Common myeloid progenitor, CD34-positive (primary cell): ENCODE measurements at regions not wholly inside any gene's neighbourhood (a gene's known extent, or its start where the extent isn't known, plus 50 kb on each side); places are given as distances from the start of the nearest gene placed in this dataset.

ENCODE experiments used
- CTCF ChIA-PET: fragments of 350-600 bp; sonication (Branson Sonifier 250); formaldehyde crosslinking; loops from one replicate; lab custom pipeline; 2021; ENCODE audit warnings: antibody characterized with exemption; lab: Charles Lee
- POLR2A ChIA-PET: fragments of 350-600 bp; sonication (Branson Sonifier 250); formaldehyde crosslinking; loops from one replicate; lab custom pipeline; 2021; ENCODE audit warnings: antibody characterized with exemption; lab: Charles Lee
- DNase-seq, 3 donors: peaks; one replicate each; pipeline versions ENCODE4 v3.0.0 to v3.0.0-alpha.2; 2013
- H3K27ac ChIP-seq, 2 experiments: 1 replicate in 1 of 2; 2 replicates in 1 of 2; pipeline ENCODE4 v1.7.0; 2013; ENCODE audit warnings: inconsistent platforms in 2 of 2, low read length in 2 of 2, mild to moderate bottlenecking in 2 of 2, low read depth in 1 of 2, moderate library complexity in 1 of 2; ENCODE audit not compliant: severe bottlenecking in 2 of 2, insufficient read depth in 1 of 2, poor library complexity in 1 of 2
- H3K27me3 ChIP-seq, 5 experiments: replicated peaks in 2 of 5; 1 replicate in 3 of 5; 2 replicates in 2 of 5; pipeline versions ENCODE4 v1.6.1 to v1.7.0; 2013; ENCODE audit warnings: low read length in 4 of 5, mild to moderate bottlenecking in 2 of 5, moderate library complexity in 2 of 5, inconsistent platforms in 1 of 5; ENCODE audit not compliant: insufficient read depth in 5 of 5, control insufficient read depth in 4 of 5
- H3K36me3 ChIP-seq, 4 experiments: 1 replicate in 2 of 4; 2 replicates in 2 of 4; pipeline versions ENCODE4 v1.6.1 to v1.7.0; 2013; ENCODE audit warnings: low read length in 3 of 4, control low read depth in 1 of 4, mild to moderate bottlenecking in 1 of 4; ENCODE audit not compliant: control insufficient read depth in 4 of 4, insufficient read depth in 4 of 4
- H3K4me1 ChIP-seq, 4 experiments: 1 replicate in 3 of 4; 2 replicates in 1 of 4; pipeline versions ENCODE4 v1.6.1 to v1.7.1; 2013; ENCODE audit warnings: low read length in 3 of 4, mild to moderate bottlenecking in 3 of 4, control low read depth in 1 of 4, inconsistent platforms in 1 of 4, moderate library complexity in 1 of 4; ENCODE audit not compliant: control insufficient read depth in 4 of 4, insufficient read depth in 4 of 4; ENCODE audit errors: control extremely low read depth in 1 of 4
- H3K4me3 ChIP-seq, 7 experiments: 1 replicate in 4 of 7; 2 replicates in 3 of 7; pipeline versions ENCODE4 v1.5.1 to v1.7.0; 2013; ENCODE audit warnings: mild to moderate bottlenecking in 7 of 7, low read length in 6 of 7, moderate library complexity in 6 of 7, inconsistent platforms in 2 of 7, low read depth in 2 of 7, control low read depth in 1 of 7; ENCODE audit not compliant: insufficient read depth in 4 of 7, control insufficient read depth in 1 of 7; ENCODE audit errors: extremely low read depth in 1 of 7
- H3K9me3 ChIP-seq, 5 experiments: 1 replicate in 4 of 5; 2 replicates in 1 of 5; pipeline versions ENCODE4 v1.6.1 to v1.7.1; 2013; ENCODE audit warnings: low read length in 4 of 5, mild to moderate bottlenecking in 2 of 5, inconsistent platforms in 1 of 5, low read depth in 1 of 5, moderate library complexity in 1 of 5; ENCODE audit not compliant: control insufficient read depth in 4 of 5, insufficient read depth in 2 of 5; ENCODE audit errors: control extremely low read depth in 1 of 5
- WGBS: methylation state at CpG from one replicate; pipeline ENCODE4 v1.1.5; 2013; ENCODE audit not compliant: insufficient coverage; 5-methylcytosine and 5-hydroxymethylcytosine counted together

- CTCF ChIA-PET = interaction anchor here (1.0 to 1.4 kb wide), 3 partner anchors 8 to 13 kb away, joined by 3 to 5 read pairs (median 4); no protein-coding TSS in a partner anchor
- H3K27ac ChIP-seq = no peak overlapping the region
- H3K36me3 ChIP-seq = no peaks in the 10 kb centered on the region
- no peak for DNase-seq
- no peaks in the 10 kb centered on the region for H3K4me1 ChIP-seq
- POLR2A ChIA-PET = no interaction called here
- H3K9me3 ChIP-seq = no peaks in the 10 kb centered on the region
- 88% methylated on average over 20 of the region's 21 CpGs for WGBS
- H3K27me3 ChIP-seq = peaks cover 2 to 87% (median 9%) of the 10 kb centered on the region in 5 experiments
- H3K4me3 ChIP-seq = no peak overlapping the region
These were observed 231.0 kb downstream of the RBFOX3 start for GRCh38 chr17:79379700-79380445.

- H3K27ac ChIP-seq = no peak overlapping the region
- 83% methylated on average over 23 of the region's 25 CpGs for WGBS
- DNase-seq = no peak
- H3K9me3 ChIP-seq = no peaks in the 10 kb centered on the region
- ChIA-PET POLR2A (no interaction called here), CTCF (no interaction called here)
- no peaks in the 10 kb centered on the region for H3K4me1 ChIP-seq
- no peaks in the 10 kb centered on the region for H3K36me3 ChIP-seq
- H3K4me3 ChIP-seq = no peak overlapping the region
- peaks cover 2 to 82% (median 9%) of the 10 kb centered on the region in 5 experiments for H3K27me3 ChIP-seq
These were observed 233.5 kb downstream of the RBFOX3 start for GRCh38 chr17:79377230-79377786.

GRCh38 chr17:79374807-79375206, 236.0 kb downstream of the RBFOX3 start:
- DNase-seq = no peak
- Histone ChIP-seq H3K27ac (no peak overlapping the region), H3K9me3 (no peaks in the 10 kb centered on the region), H3K4me1 (peaks cover 0 to 6% (median 2%) of the 10 kb centered on the region in 4 experiments), H3K36me3 (no peaks in the 10 kb centered on the region), H3K4me3 (no peak overlapping the region), H3K27me3 (peaks cover 2 to 62% (median 4%) of the 10 kb centered on the region in 5 experiments)
- WGBS = 73% methylated on average over 6 of the region's 6 CpGs
- POLR2A ChIA-PET = interaction anchor here (0.7 kb wide), 1 partner anchor 607 kb away, joined by 3 read pairs; no protein-coding TSS in a partner anchor
- CTCF ChIA-PET = no interaction called here

DNA sequence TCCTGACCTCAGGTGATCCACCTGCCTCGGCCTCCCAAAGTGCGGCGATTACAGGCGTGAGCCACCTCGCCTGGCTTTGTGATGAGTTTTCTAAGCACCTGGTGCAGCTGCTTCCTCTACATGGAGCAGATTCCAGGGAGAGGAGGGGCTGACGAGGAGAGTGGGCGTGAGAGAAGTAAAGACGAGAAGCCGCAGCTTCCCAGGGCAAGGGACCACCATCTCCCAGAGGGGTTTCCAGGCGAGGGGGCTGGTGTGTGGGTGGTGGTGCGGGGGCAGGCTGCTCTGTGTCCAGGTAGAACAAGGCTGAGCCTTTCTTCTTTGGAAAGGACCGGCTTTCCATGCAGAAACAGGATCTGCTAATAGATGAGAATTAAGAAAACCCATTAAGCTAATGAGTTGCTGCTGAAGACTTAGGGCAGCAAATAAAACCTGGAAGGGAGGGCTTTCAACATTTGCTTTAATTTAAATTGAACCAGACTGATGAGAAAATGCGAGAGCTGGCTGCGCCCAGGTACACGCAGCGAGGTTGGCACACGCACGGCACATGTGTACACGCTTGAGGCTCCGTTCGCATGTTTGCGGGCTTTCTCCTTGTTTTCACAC, 236.7 kb downstream of the RBFOX3 start:
- Histone ChIP-seq H3K36me3 (no peaks in the 10 kb centered on the region), H3K4me3 (no peak overlapping the region), H3K27me3 (peaks cover 2 to 57% (median 4%) of the 10 kb centered on the region in 5 experiments), H3K27ac (no peak overlapping the region), H3K9me3 (no peaks in the 10 kb centered on the region), H3K4me1 (peaks cover 0 to 6% (median 2%) of the 10 kb centered on the region in 4 experiments)
- WGBS = 81% methylated on average over 21 of the region's 22 CpGs
- ChIA-PET POLR2A (no interaction called here), CTCF (no interaction called here)
- no peak for DNase-seq

DNA sequence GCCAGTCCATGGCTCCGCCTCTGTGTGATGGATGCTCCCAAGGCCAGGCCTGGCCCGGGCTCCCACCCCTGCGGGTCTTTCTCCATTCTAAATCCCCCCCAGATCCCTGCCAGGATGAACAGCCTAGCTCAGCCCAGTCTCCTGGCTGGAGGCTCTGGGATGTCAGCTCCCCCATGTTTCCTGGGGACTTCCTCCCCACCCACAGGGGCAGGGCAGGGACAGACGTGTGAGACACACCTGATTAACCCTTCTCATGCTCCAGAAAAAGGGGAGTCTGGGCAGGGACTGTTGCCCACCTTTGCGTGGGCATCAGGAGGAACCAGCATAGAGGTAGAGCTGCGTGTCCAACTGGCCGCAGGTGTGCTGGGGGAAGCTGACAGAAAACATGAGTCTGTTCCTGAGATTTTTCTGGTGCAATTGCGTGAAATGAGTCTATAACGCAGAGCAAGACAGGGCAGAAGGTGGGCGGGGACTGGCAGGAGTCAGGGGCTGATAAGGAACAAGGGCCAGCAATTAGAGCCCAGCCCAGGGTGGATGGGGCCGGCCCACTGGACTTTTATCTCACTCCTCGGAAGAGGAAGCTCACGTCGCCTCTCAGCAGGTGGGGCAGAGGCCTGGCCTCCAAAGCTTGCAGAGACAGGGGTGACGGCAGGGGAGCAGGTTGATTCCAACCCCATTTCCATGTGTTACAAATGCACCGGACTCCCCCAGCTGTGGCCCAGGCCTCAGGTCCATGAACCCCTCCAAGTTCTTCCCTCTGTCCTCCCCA, 238.2 kb downstream of the RBFOX3 start:
- H3K4me3 ChIP-seq = no peak overlapping the region
- H3K27me3 ChIP-seq = peaks cover 2 to 51% (median 4%) of the 10 kb centered on the region in 5 experiments
- ChIA-PET CTCF (no interaction called here), POLR2A (no interaction called here)
- no peak overlapping the region for H3K27ac ChIP-seq
- H3K9me3 ChIP-seq = no peaks in the 10 kb centered on the region
- 72% methylated on average over 14 of the region's 16 CpGs for WGBS
- DNase-seq = no peak
- peaks cover 0 to 6% (median 2%) of the 10 kb centered on the region in 4 experiments for H3K4me1 ChIP-seq
- no peaks in the 10 kb centered on the region for H3K36me3 ChIP-seq

DNA sequence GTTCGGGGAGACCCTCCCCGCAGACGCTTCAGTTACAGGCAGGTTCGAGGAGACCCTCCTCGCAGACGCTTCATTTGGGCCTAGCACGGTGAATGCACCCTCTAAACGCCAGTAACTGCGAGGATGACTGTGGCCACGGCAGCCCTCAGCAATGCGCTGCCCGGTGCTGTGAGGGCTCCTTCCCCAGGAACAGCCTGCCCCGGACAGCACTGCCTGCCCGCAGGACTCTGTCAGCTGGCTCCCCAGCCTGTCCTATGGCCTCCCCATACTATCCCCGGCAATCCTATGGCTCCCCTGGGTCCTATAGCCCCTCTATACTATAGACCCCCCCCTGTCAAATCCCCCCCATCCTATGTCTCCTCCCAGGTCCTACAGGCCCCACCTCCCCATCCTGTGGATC, 238.9 kb downstream of the RBFOX3 start:
- peaks cover 0 to 51% (median 2%) of the 10 kb centered on the region in 5 experiments for H3K27me3 ChIP-seq
- ChIA-PET POLR2A (no interaction called here), CTCF (no interaction called here)
- peaks cover 0 to 6% (median 2%) of the 10 kb centered on the region in 4 experiments for H3K4me1 ChIP-seq
- 74% methylated on average over 15 of the region's 15 CpGs for WGBS
- H3K36me3 ChIP-seq = no peaks in the 10 kb centered on the region
- H3K27ac ChIP-seq = no peak overlapping the region
- no peak for DNase-seq
- H3K4me3 ChIP-seq = no peak overlapping the region
- no peaks in the 10 kb centered on the region for H3K9me3 ChIP-seq
